ENCODE measurements at regions not wholly inside any gene's neighbourhood (a gene's known extent, or its start where the extent isn't known, plus 50 kb on each side); places are given as distances from the start of the nearest gene placed in this dataset.
"Not testable (repeated sequence)": the region's sequence is repeated elsewhere in the genome, so short reads cannot be mapped to it uniquely, and the experiment has no call there.

DNA sequence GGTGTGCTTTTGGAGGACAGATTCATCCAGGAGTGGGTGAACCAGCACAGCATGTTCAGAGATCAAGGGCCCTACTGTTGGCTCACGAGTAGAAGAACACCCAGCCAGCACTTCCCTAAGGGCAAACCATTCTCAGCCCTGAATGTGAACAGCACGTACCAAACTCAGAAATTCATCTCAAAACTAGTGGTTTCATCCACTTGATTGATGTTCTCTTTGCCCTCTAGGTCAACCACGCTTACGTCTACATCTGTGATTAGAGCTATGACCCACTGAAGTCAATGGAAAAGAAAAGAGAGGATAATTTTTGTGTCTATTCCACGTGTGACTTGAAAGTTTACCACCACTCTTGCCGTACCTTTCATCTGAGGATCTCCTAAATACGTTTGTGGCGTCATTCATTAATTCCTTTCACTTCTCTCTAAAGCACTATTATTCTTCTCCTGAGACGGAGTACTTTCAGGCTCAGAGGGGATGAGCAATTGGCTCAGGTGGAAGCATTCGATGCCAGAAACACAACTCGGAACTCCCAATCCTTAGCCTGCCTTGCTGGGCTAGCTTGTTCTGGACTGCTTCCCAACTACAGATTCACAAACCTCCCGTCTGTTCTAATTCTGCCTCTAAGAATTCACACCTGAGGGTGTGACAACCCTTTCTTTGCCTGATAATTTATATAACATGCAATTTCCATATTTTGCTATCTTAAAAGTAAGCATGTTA lies 57.3 kb upstream of the HIVEP3 start:
- H3K27me3 ChIP-seq (ENCODE audit: control insufficient read depth, insufficient read depth, low read length, poor library complexity, severe bottlenecking), result no peaks in the 10 kb centered on the region
- no peaks in the 10 kb centered on the region for H3K36me3 ChIP-seq (ENCODE audit: control insufficient read depth, insufficient read depth, low read length)
- no peak overlapping the region for H3K4me3 ChIP-seq (ENCODE audit: insufficient read depth, low read depth, low read length)
- no peak overlapping the region for H3K27ac ChIP-seq (ENCODE audit: insufficient read depth, low read depth, low read length, poor library complexity, severe bottlenecking)
- H3K9me3 ChIP-seq (ENCODE audit: control insufficient read depth, low read length), result no peaks in the 10 kb centered on the region
- peaks cover 4% of the 10 kb centered on the region for H3K4me1 ChIP-seq (ENCODE audit: control insufficient read depth, insufficient read depth, low read length)
- WGBS, 2 experiments, result 91 to 93% methylated on average over 12 of the region's 12 CpGs

DNA sequence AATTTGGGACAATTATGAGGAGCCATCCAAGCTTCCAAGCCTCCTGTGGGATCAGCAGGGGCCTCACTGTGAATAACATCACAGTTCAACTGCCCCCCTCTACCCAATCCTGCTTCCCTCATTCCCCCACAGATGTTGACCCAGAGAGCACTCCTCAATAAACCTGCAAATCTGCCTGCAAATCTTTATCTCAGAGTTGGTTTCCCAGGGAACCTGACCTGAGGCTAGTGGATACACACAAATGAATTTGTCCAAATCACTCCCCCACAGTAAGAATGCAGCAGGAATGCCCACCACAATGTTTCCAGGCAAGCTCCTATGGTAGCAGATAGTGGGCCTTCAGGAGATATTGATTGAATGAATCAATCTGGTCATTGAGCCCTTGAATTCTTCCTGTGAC lies 56.4 kb upstream of the HIVEP3 start:
- Histone ChIP-seq H3K4me1 (ENCODE audit: control insufficient read depth, insufficient read depth, low read length) (no peaks in the 10 kb centered on the region), H3K27me3 (ENCODE audit: control insufficient read depth, insufficient read depth, low read length, poor library complexity, severe bottlenecking) (no peaks in the 10 kb centered on the region), H3K9me3 (ENCODE audit: control insufficient read depth, low read length) (no peaks in the 10 kb centered on the region), H3K36me3 (ENCODE audit: control insufficient read depth, insufficient read depth, low read length) (no peaks in the 10 kb centered on the region), H3K4me3 (ENCODE audit: insufficient read depth, low read depth, low read length) (no peak overlapping the region), H3K27ac (ENCODE audit: insufficient read depth, low read depth, low read length, poor library complexity, severe bottlenecking) (no peak overlapping the region)

GRCh38 chr1:41968557-41968956 lies 49.8 kb upstream of the HIVEP3 start:
- H3K27me3 ChIP-seq (ENCODE audit: control insufficient read depth, insufficient read depth, low read length, poor library complexity, severe bottlenecking); H3K27ac ChIP-seq (ENCODE audit: insufficient read depth, low read depth, low read length, poor library complexity, severe bottlenecking); H3K4me3 ChIP-seq (ENCODE audit: insufficient read depth, low read depth, low read length); H3K9me3 ChIP-seq (ENCODE audit: control insufficient read depth, low read length); H3K36me3 ChIP-seq (ENCODE audit: control insufficient read depth, insufficient read depth, low read length); H3K4me1 ChIP-seq (ENCODE audit: control insufficient read depth, insufficient read depth, low read length): not testable (repeated sequence)
